NCI-H146 (cell line): ENCODE measurements at regions not wholly inside any gene's neighbourhood (a gene's known extent, or its start where the extent isn't known, plus 50 kb on each side); places are given as distances from the start of the nearest gene placed in this dataset.
"Not testable (repeated sequence)": the region's sequence is repeated elsewhere in the genome, so short reads cannot be mapped to it uniquely, and the experiment has no call there.

Experiments
- DNase-seq: peaks from one replicate; lab custom pipeline; 2025; lab: John Stamatoyannopoulos, UW

- DNase-seq, result no peak
These were observed 405.3 kb upstream of the CLINT1 start for GRCh38 chr5:158264264-158264663.

- DNase-seq, result no peak
These were observed 402.9 kb upstream of the CLINT1 start for GRCh38 chr5:158261674-158262367.

GRCh38 chr5:158256096-158256495 is 397.2 kb upstream of the CLINT1 start:
- no peak for DNase-seq

- no peak for DNase-seq
These were observed 396.7 kb upstream of the CLINT1 start for GRCh38 chr5:158255609-158256008.

GRCh38 chr5:158246661-158247060 is 387.7 kb upstream of the CLINT1 start:
- DNase-seq, result no peak

GRCh38 chr5:158245513-158245912 is 386.6 kb upstream of the CLINT1 start:
- DNase-seq, result no peak

GRCh38 chr5:158244882-158245281 is 385.9 kb upstream of the CLINT1 start:
- DNase-seq, result no peak

GRCh38 chr5:158236511-158237335 is 377.8 kb upstream of the CLINT1 start:
- no peak for DNase-seq

GRCh38 chr5:158235159-158235547 is 376.2 kb upstream of the CLINT1 start:
- no peak for DNase-seq

- peak; percentile 23 for DNase-seq
These were observed 375.6 kb upstream of the CLINT1 start for GRCh38 chr5:158234323-158235158.

GRCh38 chr5:158233735-158234322 is 374.9 kb upstream of the CLINT1 start:
- no peak for DNase-seq

- not testable (repeated sequence) for DNase-seq
These were observed 368.4 kb upstream of the CLINT1 start for GRCh38 chr5:158227314-158227713.

- DNase-seq, result no peak
These were observed 367.6 kb upstream of the CLINT1 start for GRCh38 chr5:158226496-158226895.

- DNase-seq, result no peak
These were observed 365.3 kb upstream of the CLINT1 start for GRCh38 chr5:158224253-158224652.

GRCh38 chr5:158223054-158223600 is 364.2 kb upstream of the CLINT1 start:
- no peak for DNase-seq

GRCh38 chr5:158212917-158213316 is 354.0 kb upstream of the CLINT1 start:
- no peak for DNase-seq

- DNase-seq, result no peak
These were observed 353.3 kb upstream of the CLINT1 start for GRCh38 chr5:158212237-158212636.

- DNase-seq, result no peak
These were observed 350.4 kb upstream of the CLINT1 start for GRCh38 chr5:158209219-158209908.

- no peak for DNase-seq
These were observed 348.8 kb upstream of the CLINT1 start for GRCh38 chr5:158207733-158208132.

- no peak for DNase-seq
These were observed 347.0 kb upstream of the CLINT1 start for GRCh38 chr5:158205992-158206391.

GRCh38 chr5:158203261-158203660 is 344.3 kb upstream of the CLINT1 start:
- DNase-seq, result peak; percentile 10
